ENCODE measurements at regions not wholly inside any gene's neighbourhood (a gene's known extent, or its start where the extent isn't known, plus 50 kb on each side); places are given as distances from the start of the nearest gene placed in this dataset.

DNA sequence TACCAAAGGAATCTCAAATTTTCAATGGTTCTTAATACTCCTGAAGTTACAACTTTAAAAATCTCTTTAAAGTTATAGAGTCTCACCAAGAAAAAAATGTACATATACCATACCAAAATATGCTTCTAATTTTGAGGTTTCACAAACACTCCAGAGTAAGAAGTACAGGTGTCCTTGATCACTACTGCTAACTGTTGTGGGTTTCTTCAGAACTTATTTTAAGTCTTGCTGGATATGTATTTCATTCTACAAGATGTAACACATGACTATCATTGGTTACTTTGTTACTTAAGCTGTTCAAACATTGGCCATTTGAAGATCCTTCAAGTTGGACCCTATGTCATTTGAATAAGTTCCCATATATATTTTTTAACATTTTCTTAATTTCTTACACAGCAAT is 808.0 kb downstream of the PCDH19 start:
- H3K4me1 Mint-ChIP-seq (ENCODE audit: insufficient read depth, unreplicated experiment), result no peaks in the 10 kb centered on the region
- no peaks in the 10 kb centered on the region for H3K36me3 Mint-ChIP-seq (ENCODE audit: insufficient read depth, unreplicated experiment)
- ChIA-PET POLR2A (no interaction called here), CTCF (no interaction called here)
- no peak overlapping the region for H3K27ac Mint-ChIP-seq (ENCODE audit: low read depth, unreplicated experiment)
- no peak overlapping the region for H3K4me3 Mint-ChIP-seq (ENCODE audit: unreplicated experiment)
- H3K9me3 Mint-ChIP-seq (ENCODE audit: unreplicated experiment), result no peaks in the 10 kb centered on the region
- intact Hi-C loops (cut with micrococcal nuclease), result no loop called here
- peaks cover 30% of the 10 kb centered on the region for H3K27me3 Mint-ChIP-seq (ENCODE audit: insufficient read depth, unreplicated experiment)
- TF ChIP-seq, protein P1, sequence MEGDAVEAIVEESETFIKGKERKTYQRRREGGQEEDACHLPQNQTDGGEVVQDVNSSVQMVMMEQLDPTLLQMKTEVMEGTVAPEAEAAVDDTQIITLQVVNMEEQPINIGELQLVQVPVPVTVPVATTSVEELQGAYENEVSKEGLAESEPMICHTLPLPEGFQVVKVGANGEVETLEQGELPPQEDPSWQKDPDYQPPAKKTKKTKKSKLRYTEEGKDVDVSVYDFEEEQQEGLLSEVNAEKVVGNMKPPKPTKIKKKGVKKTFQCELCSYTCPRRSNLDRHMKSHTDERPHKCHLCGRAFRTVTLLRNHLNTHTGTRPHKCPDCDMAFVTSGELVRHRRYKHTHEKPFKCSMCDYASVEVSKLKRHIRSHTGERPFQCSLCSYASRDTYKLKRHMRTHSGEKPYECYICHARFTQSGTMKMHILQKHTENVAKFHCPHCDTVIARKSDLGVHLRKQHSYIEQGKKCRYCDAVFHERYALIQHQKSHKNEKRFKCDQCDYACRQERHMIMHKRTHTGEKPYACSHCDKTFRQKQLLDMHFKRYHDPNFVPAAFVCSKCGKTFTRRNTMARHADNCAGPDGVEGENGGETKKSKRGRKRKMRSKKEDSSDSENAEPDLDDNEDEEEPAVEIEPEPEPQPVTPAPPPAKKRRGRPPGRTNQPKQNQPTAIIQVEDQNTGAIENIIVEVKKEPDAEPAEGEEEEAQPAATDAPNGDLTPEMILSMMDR (IDR thresholded peaks at IDR 0.05; ENCODE audit: unreplicated experiment), result no peak
- BruUV-seq (replicated peaks), result no TSS peak
- no peak for DNase-seq (ENCODE audit: unreplicated experiment)

DNA sequence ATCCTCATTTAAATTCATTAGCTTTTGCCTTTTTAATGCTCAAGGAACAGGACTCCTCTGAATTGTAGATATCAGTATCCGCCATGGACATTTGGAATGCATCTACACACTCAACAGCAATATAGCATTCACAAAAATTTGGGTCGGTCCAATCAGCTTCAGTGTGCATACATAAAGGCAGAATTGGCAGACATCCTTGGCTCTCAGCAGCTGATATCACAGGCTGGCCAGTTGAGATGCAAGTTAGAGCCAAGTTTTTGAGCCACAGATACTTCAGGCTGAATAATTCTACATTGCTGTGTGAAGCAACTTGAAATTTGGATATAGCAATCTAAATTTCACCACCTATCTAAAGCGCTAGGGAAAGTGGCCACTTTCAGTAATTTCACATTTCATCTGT is 821.1 kb downstream of the PCDH19 start:
- intact Hi-C loops (cut with micrococcal nuclease), result no loop called here
- no TSS peak for BruUV-seq (replicated peaks)
- ChIA-PET POLR2A (no interaction called here), CTCF (no interaction called here)
- TF ChIP-seq, protein P1 (IDR thresholded peaks at IDR 0.05; ENCODE audit: unreplicated experiment), result no peak
- H3K27ac Mint-ChIP-seq (ENCODE audit: low read depth, unreplicated experiment), result no peak overlapping the region
- H3K27me3 Mint-ChIP-seq (ENCODE audit: insufficient read depth, unreplicated experiment), result no peaks in the 10 kb centered on the region
- H3K36me3 Mint-ChIP-seq (ENCODE audit: insufficient read depth, unreplicated experiment), result no peaks in the 10 kb centered on the region
- no peak overlapping the region for H3K4me3 Mint-ChIP-seq (ENCODE audit: unreplicated experiment)
- H3K9me3 Mint-ChIP-seq (ENCODE audit: unreplicated experiment), result no peaks in the 10 kb centered on the region
- no peak for DNase-seq (ENCODE audit: unreplicated experiment)
- H3K4me1 Mint-ChIP-seq (ENCODE audit: insufficient read depth, unreplicated experiment), result no peaks in the 10 kb centered on the region

DNA sequence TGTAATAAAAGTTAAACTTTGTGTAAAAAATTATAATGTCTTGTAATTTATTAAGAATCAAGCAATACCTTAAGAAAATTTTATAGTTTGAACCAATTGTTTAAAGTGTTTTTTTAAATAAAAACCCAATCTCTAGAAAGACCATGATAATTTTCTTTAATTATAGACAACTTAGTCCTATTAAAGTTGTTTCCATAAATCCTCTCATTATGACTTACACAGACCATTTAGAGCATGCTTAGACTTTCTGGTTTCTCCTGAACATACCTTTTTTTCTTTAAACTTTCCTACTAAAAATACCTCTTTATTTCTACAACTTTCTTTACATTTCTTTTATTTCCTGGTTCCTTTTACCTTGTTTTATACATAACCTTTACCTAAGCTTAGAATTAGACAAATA is 837.4 kb downstream of the PCDH19 start:
- intact Hi-C loops (cut with micrococcal nuclease), result no loop called here
- no TSS peak for BruUV-seq (replicated peaks)
- peaks cover 14% of the 10 kb centered on the region for H3K9me3 Mint-ChIP-seq (ENCODE audit: unreplicated experiment)

DNA sequence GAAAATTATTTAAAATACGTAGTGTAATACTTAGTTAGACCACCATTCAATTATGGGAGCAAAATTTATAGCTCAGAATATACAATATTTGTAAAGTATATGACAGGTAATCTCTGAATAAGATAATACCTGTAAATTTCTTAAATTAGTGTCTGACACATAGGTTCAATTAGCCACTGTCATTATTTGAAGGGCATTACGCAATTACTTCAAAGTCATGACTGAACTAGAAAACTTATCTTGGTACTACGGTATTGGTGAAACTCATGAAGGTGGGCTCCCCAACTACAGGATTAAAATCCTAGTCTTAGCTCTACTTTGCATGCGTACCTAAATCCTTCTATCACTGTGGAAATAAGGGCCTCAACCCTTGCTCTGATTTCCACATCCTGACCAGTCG is 860.7 kb downstream of the PCDH19 start:
- BruUV-seq (replicated peaks), result no TSS peak
- TF ChIP-seq, protein P1 (IDR thresholded peaks at IDR 0.05; ENCODE audit: unreplicated experiment), result no peak
- CTCF ChIA-PET, result no interaction called here
- no peak for DNase-seq (ENCODE audit: unreplicated experiment)
- Mint-ChIP-seq H3K9me3 (ENCODE audit: unreplicated experiment) (peaks cover 15% of the 10 kb centered on the region), H3K27me3 (ENCODE audit: insufficient read depth, unreplicated experiment) (no peaks in the 10 kb centered on the region), H3K4me1 (ENCODE audit: insufficient read depth, unreplicated experiment) (no peaks in the 10 kb centered on the region), H3K36me3 (ENCODE audit: insufficient read depth, unreplicated experiment) (no peaks in the 10 kb centered on the region), H3K27ac (ENCODE audit: low read depth, unreplicated experiment) (no peak overlapping the region), H3K4me3 (ENCODE audit: unreplicated experiment) (no peak overlapping the region)
- POLR2A ChIA-PET, result no interaction called here
- intact Hi-C loops (cut with micrococcal nuclease), result no loop called here

More for the DNA sequence above, 837.4 kb downstream of the PCDH19 start:
- no peaks in the 10 kb centered on the region for H3K27me3 Mint-ChIP-seq (ENCODE audit: insufficient read depth, unreplicated experiment)
- no peaks in the 10 kb centered on the region for H3K36me3 Mint-ChIP-seq (ENCODE audit: insufficient read depth, unreplicated experiment)
- no peak overlapping the region for H3K4me3 Mint-ChIP-seq (ENCODE audit: unreplicated experiment)
- CTCF ChIA-PET, result no interaction called here
- peak; percentile 1 for DNase-seq (ENCODE audit: unreplicated experiment)
- TF ChIP-seq, protein P1 (IDR thresholded peaks at IDR 0.05; ENCODE audit: unreplicated experiment), result no peak
- no peaks in the 10 kb centered on the region for H3K4me1 Mint-ChIP-seq (ENCODE audit: insufficient read depth, unreplicated experiment)
- no peak overlapping the region for H3K27ac Mint-ChIP-seq (ENCODE audit: low read depth, unreplicated experiment)
- POLR2A ChIA-PET, result no interaction called here

All from MCF 10A (cell line).